Skin of body (tissue), 1 donor: ENCODE measurements at regions not wholly inside any gene's neighbourhood (a gene's known extent, or its start where the extent isn't known, plus 50 kb on each side); places are given as distances from the start of the nearest gene placed in this dataset.

Source experiments
- DNase-seq: peaks from one replicate; lab custom pipeline; 2025; lab: John Stamatoyannopoulos, UW

DNA sequence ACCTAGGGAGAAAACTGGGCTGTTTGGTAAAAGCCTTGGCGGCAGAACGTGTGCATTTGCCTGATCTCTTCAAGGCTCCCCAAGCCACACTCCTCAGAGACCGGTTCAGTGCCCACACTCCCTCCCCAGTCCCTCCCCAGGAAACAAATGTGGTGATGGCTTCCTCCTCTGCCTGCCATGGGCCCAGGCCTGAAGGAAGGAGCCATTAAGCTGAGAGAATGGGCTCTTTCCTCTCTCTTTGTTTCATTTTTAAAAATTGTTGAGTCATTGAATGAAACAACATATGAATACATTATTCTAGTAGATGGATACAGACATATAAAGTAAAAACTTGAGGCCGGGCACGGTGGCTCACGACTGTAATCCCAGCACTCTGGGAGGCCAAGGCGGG lies 50.6 kb upstream of the YWHAQ start:
- DNase-seq = no peak

DNA sequence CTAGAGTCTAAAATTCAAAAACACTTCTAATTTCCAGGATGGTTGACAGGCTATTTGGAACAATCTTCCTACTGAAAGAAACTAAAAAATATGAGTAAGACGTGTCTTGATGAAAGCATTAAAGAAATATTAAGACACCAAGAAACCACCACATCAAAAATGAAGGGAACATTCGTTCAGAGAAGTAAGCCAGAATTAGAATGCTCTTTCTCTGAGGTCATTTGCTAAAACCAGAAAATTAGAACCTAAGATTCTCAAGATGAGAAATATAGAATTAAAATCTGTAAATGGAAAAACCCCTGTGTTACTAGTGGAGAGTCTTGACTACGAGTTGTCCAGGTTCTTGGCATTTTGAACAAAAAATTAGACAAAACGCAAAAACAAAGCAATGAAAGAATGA lies 54.8 kb upstream of the YWHAQ start:
- DNase-seq = no peak

GRCh38 chr2:9686061-9686460 lies 55.3 kb upstream of the YWHAQ start:
- no peak for DNase-seq

DNA sequence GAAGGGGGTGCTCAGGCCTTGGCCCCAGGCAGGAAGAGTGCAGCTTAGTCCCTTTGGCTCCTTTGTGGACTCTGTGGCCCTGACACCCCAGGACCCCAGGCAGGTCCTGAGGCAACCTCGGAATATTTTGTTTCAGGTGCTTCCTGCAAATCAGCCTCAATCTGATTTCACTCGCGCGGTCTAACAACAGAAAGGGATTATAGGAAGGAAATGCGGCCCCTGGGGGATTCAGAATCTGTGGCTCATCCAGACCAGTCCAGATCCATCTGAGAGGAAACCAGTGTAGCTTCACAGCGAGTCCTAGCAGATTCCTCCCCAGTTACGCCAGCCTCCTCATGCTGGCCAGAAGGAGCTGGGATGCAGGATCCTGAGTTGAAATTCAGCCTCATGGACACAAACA lies 59.5 kb upstream of the YWHAQ start:
- DNase-seq = peak; percentile 17

GRCh38 chr2:9690716-9691498 lies 60.1 kb upstream of the YWHAQ start:
- no peak for DNase-seq

DNA sequence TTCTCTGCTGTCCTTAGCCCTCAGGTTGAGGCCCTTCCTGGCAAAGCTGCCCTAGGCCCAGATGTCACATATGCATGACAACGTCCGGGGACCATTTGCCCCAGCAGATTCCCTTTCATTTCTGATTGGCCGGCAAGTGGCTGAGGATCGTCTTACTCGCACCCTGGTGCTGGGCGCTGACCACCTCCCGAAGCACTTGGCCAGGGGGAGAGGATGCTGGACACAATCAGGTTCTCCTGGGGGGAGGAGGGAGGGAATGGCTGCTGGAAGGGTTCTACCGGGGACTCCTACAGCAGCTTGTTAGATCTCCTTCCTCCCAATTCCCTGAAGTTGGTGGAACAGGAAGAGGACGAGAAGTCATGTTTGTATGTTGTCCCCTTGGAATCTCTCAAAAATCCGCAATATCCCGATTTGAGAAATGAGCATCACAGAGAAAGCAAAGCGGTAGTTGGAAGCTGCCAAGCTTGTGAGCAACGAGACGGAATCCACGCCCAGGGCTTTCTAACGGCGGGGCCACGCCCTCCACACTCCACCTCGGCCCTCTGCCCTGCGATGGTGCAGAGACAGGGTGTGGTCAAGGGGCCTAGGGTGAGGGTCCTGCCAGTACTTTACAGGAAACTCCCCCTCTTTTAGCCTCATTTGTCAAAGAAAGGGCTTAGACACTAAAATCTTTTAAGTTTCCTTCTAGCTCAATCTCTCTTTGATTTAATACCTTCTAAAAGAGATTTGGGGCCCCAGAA lies 61.8 kb upstream of the YWHAQ start:
- DNase-seq = no peak

- DNase-seq = no peak
Observed at GRCh38 chr2:9693196-9693491, 62.3 kb upstream of the YWHAQ start.

DNA sequence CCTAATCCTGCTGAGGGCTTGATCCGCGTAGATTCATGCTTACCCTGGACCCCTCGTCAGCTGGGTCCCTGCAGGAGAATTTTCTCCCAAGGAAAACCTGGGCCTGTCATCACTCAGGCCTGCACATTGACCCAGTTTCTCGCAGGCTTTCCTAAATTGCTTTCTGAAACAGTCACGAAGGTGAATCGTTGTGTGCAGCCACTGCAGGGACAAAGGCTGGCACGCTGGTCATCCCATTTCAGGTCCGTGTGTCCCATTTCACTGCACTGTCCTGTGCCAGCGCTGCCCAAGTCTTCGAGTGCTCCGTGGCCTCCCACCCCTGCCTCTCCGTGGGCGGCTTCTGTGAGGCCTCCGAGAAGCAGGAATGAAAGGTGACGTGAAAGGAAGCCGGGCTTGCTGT lies 62.8 kb upstream of the YWHAQ start:
- no peak for DNase-seq

- no peak for DNase-seq
Observed at GRCh38 chr2:9694661-9695234, 64.0 kb upstream of the YWHAQ start.

DNA sequence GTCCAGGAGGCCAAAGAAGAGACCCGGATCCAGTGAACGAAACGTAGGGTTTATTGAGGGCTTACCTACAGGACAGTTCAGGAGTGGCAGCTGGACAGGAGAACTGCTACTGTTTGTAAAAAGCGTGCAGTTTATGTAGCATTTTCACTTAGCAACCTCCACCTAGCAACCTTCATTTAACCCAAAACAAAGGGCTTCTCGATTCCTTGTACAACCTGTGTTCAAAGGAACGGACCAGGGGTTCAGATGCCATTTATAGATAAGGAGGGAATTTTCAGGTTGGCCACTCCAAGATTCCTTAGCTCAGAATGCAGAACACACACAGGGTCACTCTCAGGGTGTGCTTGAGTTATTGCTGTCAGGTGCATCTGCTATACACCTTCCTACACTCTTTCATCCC lies 65.1 kb upstream of the YWHAQ start:
- no peak for DNase-seq

- DNase-seq = no peak
Observed at GRCh38 chr2:9696731-9697130, 65.9 kb upstream of the YWHAQ start.

DNA sequence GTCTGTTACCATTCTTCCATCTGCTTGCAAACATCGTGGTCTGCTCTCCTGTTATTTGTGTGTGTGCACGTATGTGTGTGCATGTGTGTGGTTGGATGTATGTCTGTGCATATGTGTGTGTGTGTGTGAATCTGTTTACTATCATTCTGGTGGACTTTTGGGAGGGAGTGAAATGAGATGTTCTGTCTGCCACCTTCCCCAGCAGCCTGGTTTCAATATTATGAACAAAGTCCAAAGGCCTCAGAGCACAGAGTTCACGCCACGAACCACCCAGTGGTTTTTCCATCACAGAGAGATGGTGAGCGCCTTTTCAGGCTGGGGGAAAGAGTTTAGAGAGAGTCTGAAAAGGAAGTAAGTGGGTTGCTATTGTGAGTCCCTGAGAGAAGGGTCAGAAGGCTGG lies 67.1 kb upstream of the YWHAQ start:
- DNase-seq = no peak

GRCh38 chr2:9699139-9700108 lies 68.6 kb upstream of the YWHAQ start:
- no peak for DNase-seq

DNA sequence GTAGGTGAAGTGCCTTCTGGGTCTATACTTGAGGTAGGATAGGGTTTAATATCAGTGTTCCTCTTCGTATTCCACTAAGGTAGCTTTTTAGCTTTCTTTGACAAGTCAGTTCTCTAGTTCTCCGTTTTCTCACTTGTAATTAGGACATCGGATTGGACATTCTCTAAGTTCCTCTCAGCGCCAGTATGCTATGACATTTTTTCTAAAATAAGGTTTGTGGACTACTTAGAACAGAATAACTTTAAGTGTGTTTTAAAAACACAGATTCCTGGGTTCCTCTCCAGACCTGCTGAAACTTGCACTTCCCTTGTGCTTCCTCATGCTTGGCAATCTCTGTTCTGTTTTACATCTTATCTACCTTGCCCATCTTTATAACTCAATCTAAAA lies 69.3 kb upstream of the YWHAQ start:
- DNase-seq = no peak

GRCh38 chr2:9702604-9703084 lies 71.8 kb upstream of the YWHAQ start:
- no peak for DNase-seq

GRCh38 chr2:9703085-9703678 lies 72.4 kb upstream of the YWHAQ start:
- no peak for DNase-seq

- DNase-seq = no peak
Observed at GRCh38 chr2:9703701-9704221, 73.0 kb upstream of the YWHAQ start.

- DNase-seq = no peak
Observed at GRCh38 chr2:9704600-9704999, 73.8 kb upstream of the YWHAQ start.

DNA sequence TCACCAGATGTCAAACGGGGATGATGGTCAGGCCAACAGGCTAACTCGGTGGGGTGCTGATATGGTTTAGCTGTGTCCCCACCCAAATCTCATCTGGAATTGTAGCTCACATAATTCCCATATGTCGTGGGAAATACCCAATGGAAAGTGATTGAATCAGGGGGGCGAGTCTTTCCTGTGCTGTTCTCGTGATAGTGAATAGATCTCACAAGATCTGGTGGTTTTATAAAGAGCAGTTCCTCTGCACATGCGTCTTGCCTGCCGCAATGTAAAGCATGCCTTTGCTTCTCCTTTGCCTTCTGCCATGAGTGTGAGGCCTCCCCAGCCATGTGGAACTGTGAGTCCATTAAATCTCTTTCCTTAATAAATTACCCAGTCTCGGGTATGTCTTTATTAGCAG lies 74.4 kb upstream of the YWHAQ start:
- no peak for DNase-seq

DNA sequence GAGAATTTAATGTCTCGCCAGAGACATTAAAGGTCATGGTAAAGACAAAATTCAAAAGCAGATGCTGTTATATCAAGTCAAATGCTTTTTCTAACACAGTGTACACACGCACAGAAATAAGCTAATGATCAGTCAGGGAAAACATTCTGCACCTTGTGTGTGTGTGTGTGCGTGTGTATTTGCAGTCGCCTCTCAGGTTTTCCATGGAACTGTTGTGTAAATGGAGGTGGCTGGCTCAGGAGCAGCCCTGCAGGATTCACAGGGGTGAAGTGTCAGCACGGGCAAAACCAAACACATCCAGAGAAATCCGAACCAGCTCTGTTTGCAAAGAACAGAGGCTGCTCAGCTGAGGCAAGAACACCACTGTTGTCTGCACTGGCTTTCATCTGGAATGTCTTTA lies 76.2 kb upstream of the YWHAQ start:
- no peak for DNase-seq

- no peak for DNase-seq
Observed at GRCh38 chr2:9707611-9708160, 76.9 kb upstream of the YWHAQ start.
